ENCODE measurements at regions not wholly inside any gene's neighbourhood (a gene's known extent, or its start where the extent isn't known, plus 50 kb on each side); places are given as distances from the start of the nearest gene placed in this dataset.

DNA sequence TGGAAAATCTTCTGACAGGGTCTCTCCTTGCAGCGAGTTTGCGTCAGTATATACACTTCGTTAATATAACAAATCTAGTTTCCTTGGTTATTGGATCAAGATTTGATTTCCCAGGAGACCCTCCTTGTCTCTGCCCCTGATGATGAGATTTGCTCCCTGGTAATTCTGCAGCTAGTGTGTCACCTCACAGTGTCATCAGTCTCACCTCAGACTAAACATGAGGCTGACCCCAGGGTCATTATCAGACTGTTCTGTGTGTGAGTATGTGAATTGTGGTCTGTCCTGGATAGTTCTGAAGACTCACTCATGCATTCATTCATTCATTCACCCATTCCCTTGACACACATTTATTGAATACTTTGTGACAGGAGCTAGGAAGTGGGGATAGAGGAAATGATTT lies 138.4 kb upstream of the CTTNBP2 start:
- TF ChIP-seq MYC (IDR thresholded peaks at IDR 0.05; ENCODE audit: borderline replicate concordance, low read length), result no peak
- TF ChIP-seq, protein P1, sequence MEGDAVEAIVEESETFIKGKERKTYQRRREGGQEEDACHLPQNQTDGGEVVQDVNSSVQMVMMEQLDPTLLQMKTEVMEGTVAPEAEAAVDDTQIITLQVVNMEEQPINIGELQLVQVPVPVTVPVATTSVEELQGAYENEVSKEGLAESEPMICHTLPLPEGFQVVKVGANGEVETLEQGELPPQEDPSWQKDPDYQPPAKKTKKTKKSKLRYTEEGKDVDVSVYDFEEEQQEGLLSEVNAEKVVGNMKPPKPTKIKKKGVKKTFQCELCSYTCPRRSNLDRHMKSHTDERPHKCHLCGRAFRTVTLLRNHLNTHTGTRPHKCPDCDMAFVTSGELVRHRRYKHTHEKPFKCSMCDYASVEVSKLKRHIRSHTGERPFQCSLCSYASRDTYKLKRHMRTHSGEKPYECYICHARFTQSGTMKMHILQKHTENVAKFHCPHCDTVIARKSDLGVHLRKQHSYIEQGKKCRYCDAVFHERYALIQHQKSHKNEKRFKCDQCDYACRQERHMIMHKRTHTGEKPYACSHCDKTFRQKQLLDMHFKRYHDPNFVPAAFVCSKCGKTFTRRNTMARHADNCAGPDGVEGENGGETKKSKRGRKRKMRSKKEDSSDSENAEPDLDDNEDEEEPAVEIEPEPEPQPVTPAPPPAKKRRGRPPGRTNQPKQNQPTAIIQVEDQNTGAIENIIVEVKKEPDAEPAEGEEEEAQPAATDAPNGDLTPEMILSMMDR (IDR thresholded peaks at IDR 0.05), result no peak

All from A549 (cell line).